GM12878 (cell line): ENCODE measurements at regions not wholly inside any gene's neighbourhood (a gene's known extent, or its start where the extent isn't known, plus 50 kb on each side); places are given as distances from the start of the nearest gene placed in this dataset.

Experiments used
- ATAC-seq: fragments of 200-7000 bp; cut with Tn5 transposase; 3 replicates; pipeline ENCODE4 v1.9.1; 2020; ENCODE audit warnings: mild to moderate bottlenecking, moderate library complexity
- BruUV-seq: library from RNA; stranded (reverse); fragments of 400-500 nt; replicated peaks from 2 replicates; lab custom pipeline; 2021; lab: Mats Ljungman, UMichigan
- CTCF ChIA-PET: fragments of 300-600 bp; sonication (Branson Sonifier 250); formaldehyde crosslinking; extraction: SDS; loops from one replicate; lab custom pipeline; 2021; ENCODE audit warnings: inconsistent platforms; lab: Yijun Ruan, JAX
- POLR2A ChIA-PET: fragments of 350-600 bp; formaldehyde crosslinking; extraction: SDS; loops from one replicate; lab custom pipeline; 2021; ENCODE audit warnings: inconsistent platforms; lab: Charles Lee
- RAD21 ChIA-PET: fragments of 300-600 bp; sonication (Branson Sonifier 250); formaldehyde crosslinking; loops from one replicate; lab custom pipeline; 2023; ENCODE audit warnings: antibody characterized with exemption; ENCODE audit not compliant: unreplicated experiment; lab: Charles Lee
- SMC1A ChIA-PET: fragments of 300-600 bp; sonication (Branson Sonifier 250); formaldehyde crosslinking; loops from one replicate; lab custom pipeline; 2023; ENCODE audit not compliant: unreplicated experiment, uncharacterized antibody; lab: Charles Lee
- DNase-seq: peaks from one replicate; pipeline ENCODE4 v3.0.0-alpha.2; 2011; ENCODE audit warnings: low read depth, low spot score
- FAIRE-seq: peaks from 3 replicates; lab custom pipeline; 2011; peaks lifted over from hg19 to GRCh38; lab: Jason Lieb, UNC
- H2AFZ ChIP-seq: 2 replicates; pipeline ENCODE4 v1.6.0; 2011; ENCODE audit warnings: low read depth, low read length, control low read depth; ENCODE audit not compliant: control insufficient read depth
- H3K27ac ChIP-seq: 2 replicates; pipeline ENCODE4 v1.5.1; 2011; ENCODE audit warnings: control low read depth; ENCODE audit not compliant: control insufficient read depth, insufficient read depth
- H3K27me3 ChIP-seq, 2 experiments: replicated peaks in 1 of 2; 2 replicates each; pipeline versions ENCODE4 v1.6.0 to v1.6.1; 2011; ENCODE audit warnings: low read length in 1 of 2; ENCODE audit not compliant: control insufficient read depth in 2 of 2, insufficient read depth in 2 of 2
- H3K36me3 ChIP-seq, 2 experiments: 2 replicates each; pipeline ENCODE4 v1.5.1; 2011; ENCODE audit warnings: low read length in 1 of 2; ENCODE audit not compliant: control insufficient read depth in 2 of 2, insufficient read depth in 2 of 2
- H3K4me1 ChIP-seq: 2 replicates; pipeline ENCODE4 v1.6.1; 2011; ENCODE audit warnings: mild to moderate bottlenecking, low read length, moderate library complexity, mixed read lengths; ENCODE audit not compliant: control insufficient read depth, insufficient read depth
- H3K4me2 ChIP-seq: 2 replicates; pipeline ENCODE4 v1.6.0; 2011; ENCODE audit warnings: control low read depth; ENCODE audit not compliant: control insufficient read depth, insufficient read depth
- H3K4me3 ChIP-seq: fragments of 200-600 bp; sonication (generic); 2 replicates; pipeline ENCODE4 v1.5.1; 2016
- H3K79me2 ChIP-seq: 2 replicates; pipeline ENCODE4 v1.6.0; 2011; ENCODE audit warnings: low read length; ENCODE audit not compliant: control insufficient read depth, insufficient read depth
- H3K9ac ChIP-seq: 2 replicates; pipeline ENCODE4 v1.8.0; 2011; ENCODE audit warnings: low read length, control low read depth, mixed read lengths; ENCODE audit not compliant: control insufficient read depth, insufficient read depth
- H3K9me3 ChIP-seq: replicated peaks from 3 replicates; pipeline ENCODE4 v1.5.1; 2011; ENCODE audit warnings: mild to moderate bottlenecking, low read length; ENCODE audit not compliant: control insufficient read depth, insufficient read depth
- H4K20me1 ChIP-seq: 2 replicates; pipeline ENCODE4 v1.6.0; 2011; ENCODE audit not compliant: control insufficient read depth, insufficient read depth
- EZH2 ChIP-seq: IDR thresholded peaks from 2 replicates; pipeline ENCODE4 v1.6.1; 2012; ENCODE audit warnings: low read depth, mild to moderate bottlenecking, control low read depth, inconsistent platforms, low read length, borderline replicate concordance; ENCODE audit not compliant: control insufficient read depth
- FOS ChIP-seq: IDR thresholded peaks from 3 replicates; pipeline ENCODE4 v1.6.1; 2011; ENCODE audit warnings: borderline replicate concordance; ENCODE audit not compliant: insufficient read length; ENCODE audit errors: extremely low read depth
- FOXK2 ChIP-seq: fragments of 450-650 bp; IDR thresholded peaks from 2 replicates; pipeline ENCODE4 v1.6.1; 2017; ENCODE audit warnings: mild to moderate bottlenecking, moderate library complexity
- SRF ChIP-seq, 2 experiments: IDR thresholded peaks; 2 replicates each; pipeline ENCODE4 v1.6.1; 2011; ENCODE audit warnings: low read depth in 2 of 2, low read length in 2 of 2, mild to moderate bottlenecking in 1 of 2, moderate library complexity in 1 of 2
- ZNF217 ChIP-seq: fragments of 450-650 bp; IDR thresholded peaks from 2 replicates; pipeline ENCODE4 v1.6.1; 2017; ENCODE audit warnings: antibody characterized with exemption, mild to moderate bottlenecking
- WGBS: methylation state at CpG from one replicate; pipeline ENCODE4 v1.1.6; 2016; ENCODE audit warnings: low lambda C conversion rate; ENCODE audit not compliant: insufficient replicate concordance, insufficient coverage; ENCODE audit errors: missing lambda C conversion rate; 5-methylcytosine and 5-hydroxymethylcytosine counted together
- in situ Hi-C: fragments of 300-500 bp; cut with MboI; formaldehyde crosslinking; loops from 9 replicates; pipeline ENCODE4 v1.14.3; 2018; ENCODE audit warnings: mixed read lengths
- intact Hi-C: fragments of 100-400 bp; cut with micrococcal nuclease; formaldehyde crosslinking; loops from one replicate; pipeline ENCODE4 v1.14.2; 2022; ENCODE audit not compliant: unreplicated experiment
- TF ChIP-seq, protein P1 (sequence below): fragments of 450-650 bp; formaldehyde crosslinking; IDR thresholded peaks from 2 replicates; pipeline ENCODE4 v1.4.0; 2020; ENCODE audit warnings: mild to moderate bottlenecking, moderate library complexity
- TF ChIP-seq, protein P2 (sequence below): fragments of 450-650 bp; formaldehyde crosslinking; IDR thresholded peaks from 2 replicates; pipeline ENCODE4 v1.5.0; 2022; ENCODE audit warnings: mild to moderate bottlenecking, missing genetic modification characterization
- TF ChIP-seq, protein P3 (sequence below): fragments of 150-350 bp; IDR thresholded peaks from 2 replicates; pipeline ENCODE4 v1.6.1; 2014; ENCODE audit warnings: mild to moderate bottlenecking, low read depth, low read length

DNA sequence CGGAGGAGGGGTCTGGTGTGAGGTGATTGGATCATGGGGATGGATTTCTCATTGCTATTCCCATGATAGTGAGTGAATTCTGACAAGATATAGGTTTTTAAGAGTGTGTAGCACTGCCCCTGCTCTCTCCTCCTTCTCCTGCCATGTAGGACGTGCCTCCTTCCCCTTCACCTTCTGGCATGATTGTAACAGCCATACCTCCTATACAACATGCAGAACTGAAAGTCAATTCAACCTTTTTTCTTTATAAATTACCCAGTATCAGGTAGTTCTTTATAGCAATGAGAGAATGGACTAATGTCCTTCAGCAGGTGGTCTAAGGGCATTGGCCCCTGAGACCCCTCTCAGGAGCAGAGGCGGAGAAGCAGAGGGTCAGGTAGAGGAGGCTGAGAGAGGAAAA is 168.7 kb upstream of the ETV3 start (continued):
- TF ChIP-seq, protein P1, sequence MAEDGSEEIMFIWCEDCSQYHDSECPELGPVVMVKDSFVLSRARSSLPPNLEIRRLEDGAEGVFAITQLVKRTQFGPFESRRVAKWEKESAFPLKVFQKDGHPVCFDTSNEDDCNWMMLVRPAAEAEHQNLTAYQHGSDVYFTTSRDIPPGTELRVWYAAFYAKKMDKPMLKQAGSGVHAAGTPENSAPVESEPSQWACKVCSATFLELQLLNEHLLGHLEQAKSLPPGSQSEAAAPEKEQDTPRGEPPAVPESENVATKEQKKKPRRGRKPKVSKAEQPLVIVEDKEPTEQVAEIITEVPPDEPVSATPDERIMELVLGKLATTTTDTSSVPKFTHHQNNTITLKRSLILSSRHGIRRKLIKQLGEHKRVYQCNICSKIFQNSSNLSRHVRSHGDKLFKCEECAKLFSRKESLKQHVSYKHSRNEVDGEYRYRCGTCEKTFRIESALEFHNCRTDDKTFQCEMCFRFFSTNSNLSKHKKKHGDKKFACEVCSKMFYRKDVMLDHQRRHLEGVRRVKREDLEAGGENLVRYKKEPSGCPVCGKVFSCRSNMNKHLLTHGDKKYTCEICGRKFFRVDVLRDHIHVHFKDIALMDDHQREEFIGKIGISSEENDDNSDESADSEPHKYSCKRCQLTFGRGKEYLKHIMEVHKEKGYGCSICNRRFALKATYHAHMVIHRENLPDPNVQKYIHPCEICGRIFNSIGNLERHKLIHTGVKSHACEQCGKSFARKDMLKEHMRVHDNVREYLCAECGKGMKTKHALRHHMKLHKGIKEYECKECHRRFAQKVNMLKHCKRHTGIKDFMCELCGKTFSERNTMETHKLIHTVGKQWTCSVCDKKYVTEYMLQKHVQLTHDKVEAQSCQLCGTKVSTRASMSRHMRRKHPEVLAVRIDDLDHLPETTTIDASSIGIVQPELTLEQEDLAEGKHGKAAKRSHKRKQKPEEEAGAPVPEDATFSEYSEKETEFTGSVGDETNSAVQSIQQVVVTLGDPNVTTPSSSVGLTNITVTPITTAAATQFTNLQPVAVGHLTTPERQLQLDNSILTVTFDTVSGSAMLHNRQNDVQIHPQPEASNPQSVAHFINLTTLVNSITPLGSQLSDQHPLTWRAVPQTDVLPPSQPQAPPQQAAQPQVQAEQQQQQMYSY, result no peak
- TF ChIP-seq, protein P2, sequence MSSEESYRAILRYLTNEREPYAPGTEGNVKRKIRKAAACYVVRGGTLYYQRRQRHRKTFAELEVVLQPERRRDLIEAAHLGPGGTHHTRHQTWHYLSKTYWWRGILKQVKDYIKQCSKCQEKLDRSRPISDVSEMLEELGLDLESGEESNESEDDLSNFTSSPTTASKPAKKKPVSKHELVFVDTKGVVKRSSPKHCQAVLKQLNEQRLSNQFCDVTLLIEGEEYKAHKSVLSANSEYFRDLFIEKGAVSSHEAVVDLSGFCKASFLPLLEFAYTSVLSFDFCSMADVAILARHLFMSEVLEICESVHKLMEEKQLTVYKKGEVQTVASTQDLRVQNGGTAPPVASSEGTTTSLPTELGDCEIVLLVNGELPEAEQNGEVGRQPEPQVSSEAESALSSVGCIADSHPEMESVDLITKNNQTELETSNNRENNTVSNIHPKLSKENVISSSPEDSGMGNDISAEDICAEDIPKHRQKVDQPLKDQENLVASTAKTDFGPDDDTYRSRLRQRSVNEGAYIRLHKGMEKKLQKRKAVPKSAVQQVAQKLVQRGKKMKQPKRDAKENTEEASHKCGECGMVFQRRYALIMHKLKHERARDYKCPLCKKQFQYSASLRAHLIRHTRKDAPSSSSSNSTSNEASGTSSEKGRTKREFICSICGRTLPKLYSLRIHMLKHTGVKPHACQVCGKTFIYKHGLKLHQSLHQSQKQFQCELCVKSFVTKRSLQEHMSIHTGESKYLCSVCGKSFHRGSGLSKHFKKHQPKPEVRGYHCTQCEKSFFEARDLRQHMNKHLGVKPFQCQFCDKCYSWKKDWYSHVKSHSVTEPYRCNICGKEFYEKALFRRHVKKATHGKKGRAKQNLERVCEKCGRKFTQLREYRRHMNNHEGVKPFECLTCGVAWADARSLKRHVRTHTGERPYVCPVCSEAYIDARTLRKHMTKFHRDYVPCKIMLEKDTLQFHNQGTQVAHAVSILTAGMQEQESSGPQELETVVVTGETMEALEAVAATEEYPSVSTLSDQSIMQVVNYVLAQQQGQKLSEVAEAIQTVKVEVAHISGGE (CRISPR knock-in tag), result no peak
- TF ChIP-seq ZNF217 (no peak), EZH2 (no peak), SRF (IDR thresholded peaks at IDR 0.05; ENCODE audit: low read depth in 2 of 2, low read length in 2 of 2) (no peak)

DNA sequence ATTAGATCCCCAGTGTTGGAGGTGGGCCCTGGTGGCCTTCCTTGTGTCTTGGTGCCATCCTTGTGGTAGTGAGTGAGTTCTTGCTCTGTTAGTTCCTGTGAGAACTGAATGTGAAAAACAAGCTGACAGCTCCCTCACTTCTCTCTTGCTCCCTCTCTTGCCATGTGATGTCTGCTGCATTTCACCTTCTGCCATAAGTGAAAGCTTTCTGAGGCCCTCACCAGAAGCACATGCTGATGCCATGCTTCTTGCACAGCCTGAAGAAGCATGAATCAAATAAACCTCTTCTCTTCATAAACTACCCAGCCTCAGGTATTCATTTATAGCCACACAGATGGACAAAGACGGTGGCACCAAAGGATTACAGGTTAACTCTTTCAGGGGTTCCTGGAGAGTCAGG is 166.1 kb upstream of the ETV3 start:
- H3K27me3 ChIP-seq, result no peaks in the 10 kb centered on the region
- no peaks in the 10 kb centered on the region for H3K36me3 ChIP-seq
- H3K27ac ChIP-seq, result no peak overlapping the region
- H3K79me2 ChIP-seq, result no peaks in the 10 kb centered on the region
- in situ Hi-C loops (no loop called here), intact Hi-C loops (no loop called here)
- FAIRE-seq (no peak), ATAC-seq (no peak), DNase-seq (no peak)
- no peak overlapping the region for H3K4me3 ChIP-seq
- CTCF ChIA-PET, result no interaction called here
- SMC1A ChIA-PET, result interaction anchor here (1.1 kb wide), 1 partner anchor 97 kb away, joined by 3 read pairs; no protein-coding TSS in a partner anchor
- BruUV-seq, result no TSS peak
- RAD21 ChIA-PET, result no interaction called here
- H2AFZ ChIP-seq, result no peak overlapping the region
- 57% methylated on average over 1 of the region's 1 CpG for WGBS
- no peak overlapping the region for H3K9ac ChIP-seq
- H3K4me2 ChIP-seq, result no peak overlapping the region
- TF ChIP-seq, protein P3, sequence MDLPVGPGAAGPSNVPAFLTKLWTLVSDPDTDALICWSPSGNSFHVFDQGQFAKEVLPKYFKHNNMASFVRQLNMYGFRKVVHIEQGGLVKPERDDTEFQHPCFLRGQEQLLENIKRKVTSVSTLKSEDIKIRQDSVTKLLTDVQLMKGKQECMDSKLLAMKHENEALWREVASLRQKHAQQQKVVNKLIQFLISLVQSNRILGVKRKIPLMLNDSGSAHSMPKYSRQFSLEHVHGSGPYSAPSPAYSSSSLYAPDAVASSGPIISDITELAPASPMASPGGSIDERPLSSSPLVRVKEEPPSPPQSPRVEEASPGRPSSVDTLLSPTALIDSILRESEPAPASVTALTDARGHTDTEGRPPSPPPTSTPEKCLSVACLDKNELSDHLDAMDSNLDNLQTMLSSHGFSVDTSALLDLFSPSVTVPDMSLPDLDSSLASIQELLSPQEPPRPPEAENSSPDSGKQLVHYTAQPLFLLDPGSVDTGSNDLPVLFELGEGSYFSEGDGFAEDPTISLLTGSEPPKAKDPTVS, result no peak
- TF ChIP-seq FOXK2 (no peak), FOS (no peak)
- H3K9me3 ChIP-seq, result no peaks in the 10 kb centered on the region
- H3K4me1 ChIP-seq, result peaks cover 14% of the 10 kb centered on the region
- no peaks in the 10 kb centered on the region for H4K20me1 ChIP-seq
- POLR2A ChIA-PET, result no interaction called here
